ENCODE measurements at regions not wholly inside any gene's neighbourhood (a gene's known extent, or its start where the extent isn't known, plus 50 kb on each side); places are given as distances from the start of the nearest gene placed in this dataset.
"Not testable (repeated sequence)": the region's sequence is repeated elsewhere in the genome, so short reads cannot be mapped to it uniquely, and the experiment has no call there.

GRCh38 chr5:82426464-82427154 is 148.5 kb upstream of the RPS23 start:
- Histone ChIP-seq H3K4me3 (no peak overlapping the region), H3K27ac (peak overlapping the region in 6 of 21 experiments; percentile 2 to 82 (median 49))

GRCh38 chr5:82425591-82425990 is 147.4 kb upstream of the RPS23 start:
- Histone ChIP-seq H3K27ac (peak overlapping the region in 5 of 21 experiments; percentile 3 to 82 (median 66)), H3K4me3 (no peak overlapping the region)

- H3K27ac ChIP-seq: peak overlapping the region in 6 of 21 experiments; percentile 24 to 82 (median 69)
Observed at GRCh38 chr5:82424211-82424610, 146.1 kb upstream of the RPS23 start.

GRCh38 chr5:82422751-82423181 is 144.6 kb upstream of the RPS23 start:
- no peak overlapping the region for H3K4me3 ChIP-seq
- H3K27ac ChIP-seq: peak overlapping the region in 12 of 21 experiments; percentile 21 to 88 (median 60)

More at GRCh38 chr5:82424211-82424610, 146.1 kb upstream of the RPS23 start:
- H3K4me3 ChIP-seq: no peak overlapping the region

GRCh38 chr5:82422001-82422740 is 144.0 kb upstream of the RPS23 start:
- H3K4me3 ChIP-seq: no peak overlapping the region
- peak overlapping the region in 14 of 21 experiments; percentile 21 to 88 (median 60) for H3K27ac ChIP-seq

- Histone ChIP-seq H3K27ac (peak overlapping the region in 1 of 21 experiments; percentile 9), H3K4me3 (no peak overlapping the region)
Observed at GRCh38 chr5:82421119-82421518, 143.0 kb upstream of the RPS23 start.

- H3K4me3 ChIP-seq: not testable (repeated sequence)
- peak overlapping the region in 1 of 21 experiments; percentile 9 for H3K27ac ChIP-seq
Observed at GRCh38 chr5:82420524-82420923, 142.4 kb upstream of the RPS23 start.

- Histone ChIP-seq H3K4me3 (no peak overlapping the region), H3K27ac (no peak overlapping the region)
Observed at GRCh38 chr5:82419559-82420332, 141.6 kb upstream of the RPS23 start.

- Histone ChIP-seq H3K4me3 (no peak overlapping the region), H3K27ac (no peak overlapping the region)
Observed at GRCh38 chr5:82418608-82418950, 140.4 kb upstream of the RPS23 start.

- H3K27ac ChIP-seq: peak overlapping the region in 1 of 21 experiments; percentile 35
Observed at GRCh38 chr5:82417776-82418607, 139.8 kb upstream of the RPS23 start.

GRCh38 chr5:82416512-82416911 is 138.4 kb upstream of the RPS23 start:
- H3K27ac ChIP-seq: no peak overlapping the region
- H3K4me3 ChIP-seq: no peak overlapping the region

More at GRCh38 chr5:82417776-82418607, 139.8 kb upstream of the RPS23 start:
- H3K4me3 ChIP-seq: no peak overlapping the region

GRCh38 chr5:82414041-82414388 is 135.9 kb upstream of the RPS23 start:
- H3K4me3 ChIP-seq: no peak overlapping the region
- H3K27ac ChIP-seq: peak overlapping the region in 6 of 21 experiments; percentile 3 to 68 (median 17)

- Histone ChIP-seq H3K4me3 (no peak overlapping the region), H3K27ac (peak overlapping the region in 11 of 21 experiments; percentile 4 to 73 (median 59))
Observed at GRCh38 chr5:82413302-82414040, 135.3 kb upstream of the RPS23 start.

- Histone ChIP-seq H3K27ac (no peak overlapping the region), H3K4me3 (no peak overlapping the region)
Observed at GRCh38 chr5:82408033-82408432, 129.9 kb upstream of the RPS23 start.

- peak overlapping the region in 5 of 21 experiments; percentile 1 to 61 (median 51) for H3K27ac ChIP-seq
- H3K4me3 ChIP-seq: no peak overlapping the region
Observed at GRCh38 chr5:82406205-82406773, 128.1 kb upstream of the RPS23 start.

- H3K27ac ChIP-seq: peak overlapping the region in 4 of 21 experiments; percentile 17 to 61 (median 46)
- no peak overlapping the region for H3K4me3 ChIP-seq
Observed at GRCh38 chr5:82405618-82406204, 127.6 kb upstream of the RPS23 start.

- no peak overlapping the region for H3K4me3 ChIP-seq
- peak overlapping the region in 4 of 21 experiments; percentile 17 to 61 (median 46) for H3K27ac ChIP-seq
Observed at GRCh38 chr5:82405161-82405560, 127.0 kb upstream of the RPS23 start.

GRCh38 chr5:82404382-82404945 is 126.3 kb upstream of the RPS23 start:
- Histone ChIP-seq H3K4me3 (no peak overlapping the region), H3K27ac (peak overlapping the region in 1 of 21 experiments; percentile 17)

Measured in skin epidermis (tissue), 12 donors.